ENCODE measurements at regions not wholly inside any gene's neighbourhood (a gene's known extent, or its start where the extent isn't known, plus 50 kb on each side); places are given as distances from the start of the nearest gene placed in this dataset.

DNA sequence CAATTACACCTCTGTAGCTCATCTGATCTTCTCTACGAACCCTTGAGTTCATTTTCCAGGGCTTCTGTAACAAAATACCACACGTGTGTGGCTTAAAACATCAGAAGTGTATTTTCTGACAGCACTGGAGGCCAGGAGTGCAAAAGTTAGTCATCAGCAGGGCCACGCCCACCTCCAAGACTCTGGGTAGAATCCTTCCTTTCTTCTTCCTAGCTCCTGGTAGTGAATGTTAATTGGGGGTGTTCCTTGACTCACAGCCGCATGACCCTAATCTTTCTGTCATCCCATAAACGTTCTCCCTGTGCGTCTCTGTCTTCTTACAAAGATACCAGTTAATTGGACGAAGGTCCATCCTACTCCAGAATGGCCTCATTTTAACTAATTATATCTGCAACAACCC lies 115.0 kb downstream of the TRIML1 start:
- CTCF ChIA-PET = no interaction called here
- intact Hi-C loops (cut with DNase I, micrococcal nuclease) = no loop called here
- H3K9me3 Mint-ChIP-seq (ENCODE audit: low read depth) = peaks cover 10% of the 10 kb centered on the region
- H3K36me3 Mint-ChIP-seq (ENCODE audit: low read depth) = no peaks in the 10 kb centered on the region
- H3K27ac Mint-ChIP-seq = no peak overlapping the region
- ATAC-seq = no peak
- H3K4me1 Mint-ChIP-seq = no peaks in the 10 kb centered on the region
- H3K4me3 Mint-ChIP-seq = no peak overlapping the region
- no peaks in the 10 kb centered on the region for H3K27me3 Mint-ChIP-seq
- POLR2A ChIA-PET = no interaction called here
- no peak for DNase-seq

DNA sequence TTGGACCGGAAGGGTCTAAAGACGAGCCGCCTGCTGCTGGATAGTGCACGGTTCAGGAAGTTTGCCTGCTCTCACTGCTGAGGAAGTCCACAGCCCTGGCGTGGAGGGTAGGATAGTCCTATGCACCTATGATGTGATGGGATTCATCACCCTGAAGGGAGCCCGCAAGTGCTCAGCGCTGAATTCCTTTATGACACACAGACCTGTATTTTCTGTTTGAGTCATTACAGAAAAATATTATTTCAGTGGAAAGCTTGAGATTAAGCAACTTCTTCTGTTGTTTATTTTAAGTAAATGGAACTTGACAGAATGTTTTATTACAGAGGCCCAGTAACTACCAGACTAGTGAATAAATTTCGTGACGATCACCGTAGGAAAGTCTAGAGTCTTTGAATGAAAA lies 123.2 kb downstream of the TRIML1 start:
- POLR2A ChIA-PET = no interaction called here
- intact Hi-C loops (cut with DNase I, micrococcal nuclease) = no loop called here
- peaks cover 16% of the 10 kb centered on the region for H3K9me3 Mint-ChIP-seq (ENCODE audit: low read depth)

GRCh38 chr4:188263321-188263720 lies 124.1 kb downstream of the TRIML1 start:
- no peaks in the 10 kb centered on the region for H3K27me3 Mint-ChIP-seq
- H3K27ac Mint-ChIP-seq = no peak overlapping the region
- H3K4me3 Mint-ChIP-seq = no peak overlapping the region
- ATAC-seq (no peak), DNase-seq (no peak)
- no peaks in the 10 kb centered on the region for H3K36me3 Mint-ChIP-seq (ENCODE audit: low read depth)
- CTCF ChIA-PET = no interaction called here
- peaks cover 18% of the 10 kb centered on the region for H3K9me3 Mint-ChIP-seq (ENCODE audit: low read depth)
- H3K4me1 Mint-ChIP-seq = no peaks in the 10 kb centered on the region
- intact Hi-C loops (cut with DNase I, micrococcal nuclease) = no loop called here
- POLR2A ChIA-PET = no interaction called here

More for the DNA sequence above, 123.2 kb downstream of the TRIML1 start:
- ATAC-seq (no peak), DNase-seq (no peak)
- CTCF ChIA-PET = no interaction called here
- Mint-ChIP-seq H3K27ac (no peak overlapping the region), H3K36me3 (ENCODE audit: low read depth) (no peaks in the 10 kb centered on the region), H3K4me1 (no peaks in the 10 kb centered on the region), H3K4me3 (no peak overlapping the region), H3K27me3 (no peaks in the 10 kb centered on the region)

DNA sequence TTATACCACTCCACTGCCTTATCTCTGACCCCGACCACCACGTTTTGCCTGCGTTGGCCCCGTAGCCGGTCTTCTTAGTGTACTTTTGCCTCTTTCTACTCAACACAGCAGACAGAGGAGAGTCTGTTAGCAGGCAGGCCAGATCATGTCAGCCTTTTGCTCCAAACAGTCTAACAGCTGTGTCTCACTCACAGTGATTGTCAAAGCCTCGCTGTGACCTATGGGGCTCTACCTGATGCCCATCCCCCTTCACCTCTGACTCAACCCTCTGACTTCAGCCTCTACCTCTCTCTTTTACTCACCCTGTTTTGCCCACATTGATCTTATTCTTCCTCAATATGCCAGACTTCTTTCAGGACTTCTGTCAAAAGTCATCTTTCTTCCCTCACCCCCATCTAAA lies 127.1 kb downstream of the TRIML1 start:
- Mint-ChIP-seq H3K4me1 (no peaks in the 10 kb centered on the region), H3K4me3 (no peak overlapping the region), H3K36me3 (ENCODE audit: low read depth) (no peaks in the 10 kb centered on the region), H3K27ac (no peak overlapping the region), H3K9me3 (ENCODE audit: low read depth) (peaks cover 19% of the 10 kb centered on the region), H3K27me3 (no peaks in the 10 kb centered on the region)
- CTCF ChIA-PET = no interaction called here
- POLR2A ChIA-PET = no interaction called here
- ATAC-seq = no peak
- no peak for DNase-seq
- intact Hi-C loops (cut with DNase I, micrococcal nuclease) = no loop called here

DNA sequence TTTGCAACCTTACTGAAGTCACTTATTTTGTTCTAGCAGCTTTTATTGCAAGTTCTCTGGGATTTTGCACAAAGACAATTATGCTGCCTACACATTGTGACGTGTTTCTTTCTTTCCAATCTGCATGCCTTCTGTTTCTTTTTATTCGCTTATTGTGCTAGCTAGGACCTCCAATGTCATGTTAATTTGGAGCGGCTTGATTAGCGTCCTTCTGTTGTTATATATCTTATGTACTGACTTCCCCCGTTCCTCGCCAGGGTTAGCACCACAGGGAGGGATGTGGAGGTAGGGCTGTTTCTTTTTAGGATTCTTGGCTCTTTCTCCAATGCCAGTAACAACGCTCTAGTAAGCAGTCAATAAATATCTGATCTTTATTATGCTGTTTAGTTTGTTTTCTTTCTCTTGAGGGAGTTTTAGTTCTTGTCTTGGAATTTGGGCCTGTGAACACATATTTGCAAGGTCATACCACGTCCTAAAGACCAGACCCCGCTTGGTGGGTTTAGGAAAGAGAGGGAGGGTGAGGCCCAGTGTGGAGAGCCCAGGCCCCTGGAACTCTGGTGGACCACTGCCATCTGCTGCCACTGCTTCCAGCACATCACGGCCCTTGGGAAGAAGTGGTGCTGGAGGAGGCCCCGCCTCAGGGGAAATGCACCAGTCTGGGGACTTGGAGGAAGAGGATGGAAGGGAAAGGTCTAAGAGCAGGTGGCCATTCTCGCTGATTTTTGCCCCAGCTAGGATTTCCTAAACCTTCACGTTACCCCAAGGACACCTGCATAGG lies 129.1 kb downstream of the TRIML1 start:
- no peaks in the 10 kb centered on the region for H3K36me3 Mint-ChIP-seq (ENCODE audit: low read depth)
- no peak overlapping the region for H3K4me3 Mint-ChIP-seq
- H3K27ac Mint-ChIP-seq = no peak overlapping the region
- no peak for DNase-seq
- peaks cover 19% of the 10 kb centered on the region for H3K9me3 Mint-ChIP-seq (ENCODE audit: low read depth)
- intact Hi-C loops (cut with DNase I, micrococcal nuclease) = no loop called here
- ChIA-PET CTCF (no interaction called here), POLR2A (no interaction called here)
- H3K4me1 Mint-ChIP-seq = no peaks in the 10 kb centered on the region
- no peaks in the 10 kb centered on the region for H3K27me3 Mint-ChIP-seq
- ATAC-seq = no peak

- CTCF ChIA-PET = no interaction called here
- DNase-seq (no peak), ATAC-seq (no peak)
- POLR2A ChIA-PET = no interaction called here
- Mint-ChIP-seq H3K27ac (no peak overlapping the region), H3K9me3 (ENCODE audit: low read depth) (peaks cover 16% of the 10 kb centered on the region), H3K36me3 (ENCODE audit: low read depth) (no peaks in the 10 kb centered on the region), H3K27me3 (no peaks in the 10 kb centered on the region), H3K4me1 (no peaks in the 10 kb centered on the region), H3K4me3 (no peak overlapping the region)
- intact Hi-C loops (cut with DNase I, micrococcal nuclease) = no loop called here
Measured at GRCh38 chr4:188270273-188271069, 131.2 kb downstream of the TRIML1 start.

DNA sequence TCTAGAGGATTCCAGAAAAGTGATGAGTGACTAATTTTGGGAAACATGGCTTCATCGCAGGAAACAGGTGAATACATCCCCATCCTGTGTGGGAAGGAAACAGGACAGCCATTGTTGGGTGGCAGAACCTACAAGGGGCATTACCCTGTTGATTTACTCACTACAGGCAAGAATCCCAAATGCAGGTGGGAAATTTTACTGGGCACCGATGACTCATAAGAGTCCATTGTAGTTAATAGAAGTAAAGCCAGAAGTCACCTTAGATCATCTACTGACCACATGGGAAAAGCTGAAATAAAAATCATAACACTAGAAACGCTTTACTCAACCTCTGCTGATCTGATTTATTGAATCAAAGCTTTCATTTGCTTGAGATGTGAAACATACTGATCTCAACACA lies 136.4 kb downstream of the TRIML1 start:
- Mint-ChIP-seq H3K4me1 (no peaks in the 10 kb centered on the region), H3K27me3 (no peaks in the 10 kb centered on the region), H3K27ac (no peak overlapping the region), H3K36me3 (ENCODE audit: low read depth) (no peaks in the 10 kb centered on the region), H3K9me3 (ENCODE audit: low read depth) (peaks cover 6% of the 10 kb centered on the region), H3K4me3 (no peak overlapping the region)
- ChIA-PET CTCF (no interaction called here), POLR2A (no interaction called here)
- no peak for ATAC-seq
- intact Hi-C loops (cut with DNase I, micrococcal nuclease) = no loop called here
- no peak for DNase-seq

GRCh38 chr4:188279184-188279583 lies 139.9 kb downstream of the TRIML1 start:
- Mint-ChIP-seq H3K27ac (no peak overlapping the region), H3K9me3 (ENCODE audit: low read depth) (peaks cover 3% of the 10 kb centered on the region), H3K4me1 (no peaks in the 10 kb centered on the region), H3K36me3 (ENCODE audit: low read depth) (peaks cover 1% of the 10 kb centered on the region), H3K4me3 (no peak overlapping the region), H3K27me3 (peaks cover 3% of the 10 kb centered on the region)
- CTCF ChIA-PET = no interaction called here
- ATAC-seq (no peak), DNase-seq (no peak)
- intact Hi-C loops (cut with DNase I, micrococcal nuclease) = no loop called here
- POLR2A ChIA-PET = no interaction called here

- CTCF ChIA-PET = no interaction called here
- peaks cover 1% of the 10 kb centered on the region for H3K36me3 Mint-ChIP-seq (ENCODE audit: low read depth)
Measured at GRCh38 chr4:188282471-188283232, 143.4 kb downstream of the TRIML1 start.

DNA sequence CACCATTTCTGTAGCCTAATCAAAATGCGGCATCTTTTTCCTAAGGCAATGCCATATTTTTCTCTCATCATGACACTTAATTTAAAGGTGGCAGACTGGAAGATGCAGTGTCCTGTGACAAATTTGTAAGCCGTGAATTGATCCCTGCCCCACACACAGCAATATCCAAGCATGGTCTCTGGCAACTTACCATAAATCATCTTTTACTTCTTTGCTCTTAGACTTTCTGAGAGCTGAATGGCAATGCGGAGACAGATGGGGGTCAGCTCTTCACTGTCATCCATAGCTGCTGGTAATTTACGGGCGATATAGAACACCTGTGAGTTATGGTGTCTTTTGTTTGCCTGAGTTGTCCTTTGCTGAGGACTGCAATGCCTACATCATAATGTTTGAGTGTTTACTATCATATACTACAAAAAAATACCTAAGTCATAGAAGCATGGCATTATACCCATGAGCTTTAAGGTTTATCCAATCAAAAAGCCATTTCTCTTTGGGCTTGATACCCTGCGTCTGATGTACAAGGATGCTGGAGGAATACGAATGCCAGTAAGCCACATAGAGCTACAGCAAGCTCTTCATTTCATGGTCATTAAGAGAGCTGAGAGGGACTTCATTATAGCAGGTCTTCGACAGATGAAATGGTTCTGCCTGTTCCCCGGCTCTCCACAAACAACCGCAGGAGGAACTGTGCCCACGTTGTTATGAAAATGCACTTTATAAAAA lies 148.1 kb downstream of the TRIML1 start:
- H3K9me3 Mint-ChIP-seq (ENCODE audit: low read depth) = peaks cover 4% of the 10 kb centered on the region
- ATAC-seq = no peak
- peaks cover 3% of the 10 kb centered on the region for H3K27me3 Mint-ChIP-seq
- ChIA-PET CTCF (no interaction called here), POLR2A (no interaction called here)
- H3K4me1 Mint-ChIP-seq = no peaks in the 10 kb centered on the region
- intact Hi-C loops (cut with DNase I, micrococcal nuclease) = no loop called here
- no peak for DNase-seq
- H3K36me3 Mint-ChIP-seq (ENCODE audit: low read depth) = peaks cover 1% of the 10 kb centered on the region
- H3K4me3 Mint-ChIP-seq = no peak overlapping the region
- H3K27ac Mint-ChIP-seq = no peak overlapping the region

More at GRCh38 chr4:188282471-188283232, 143.4 kb downstream of the TRIML1 start:
- intact Hi-C loops (cut with DNase I, micrococcal nuclease) = no loop called here
- POLR2A ChIA-PET = no interaction called here
- Mint-ChIP-seq H3K27me3 (peaks cover 3% of the 10 kb centered on the region), H3K9me3 (ENCODE audit: low read depth) (peaks cover 5% of the 10 kb centered on the region), H3K4me3 (no peak overlapping the region), H3K4me1 (no peaks in the 10 kb centered on the region), H3K27ac (no peak overlapping the region)
- DNase-seq = no peak
- ATAC-seq = no peak

GRCh38 chr4:188289531-188290125 lies 150.4 kb downstream of the TRIML1 start:
- CTCF ChIA-PET = no interaction called here
- intact Hi-C loops (cut with DNase I, micrococcal nuclease) = no loop called here
- no peaks in the 10 kb centered on the region for H3K4me1 Mint-ChIP-seq
- no peak overlapping the region for H3K27ac Mint-ChIP-seq
- H3K27me3 Mint-ChIP-seq = no peaks in the 10 kb centered on the region
- H3K36me3 Mint-ChIP-seq (ENCODE audit: low read depth) = no peaks in the 10 kb centered on the region
- POLR2A ChIA-PET = no interaction called here
- peaks cover 4% of the 10 kb centered on the region for H3K9me3 Mint-ChIP-seq (ENCODE audit: low read depth)
- no peak overlapping the region for H3K4me3 Mint-ChIP-seq
- ATAC-seq (no peak), DNase-seq (no peak)
